Tibial nerve (tissue), 3 donors: ENCODE measurements at regions not wholly inside any gene's neighbourhood (a gene's known extent, or its start where the extent isn't known, plus 50 kb on each side); places are given as distances from the start of the nearest gene placed in this dataset.

Experiments
- CTCF ChIP-seq, 5 experiments: fragments of 200-600 bp in 3 of 5; fragments of 450-650 bp in 2 of 5; sonication (generic) in 3 of 5; IDR thresholded peaks; one replicate each; pipeline ENCODE4 v1.5.1; 2016 to 2019; ENCODE audit warnings: antibody characterized with exemption in 5 of 5, mild to moderate bottlenecking in 3 of 5, moderate library complexity in 2 of 5
- POLR2A ChIP-seq, 2 donors: fragments of 450-650 bp; IDR thresholded peaks; one replicate each; pipeline ENCODE4 v1.6.1; 2017; ENCODE audit warnings: antibody characterized with exemption in 2 of 2, mild to moderate bottlenecking in 2 of 2, moderate library complexity in 2 of 2

GRCh38 chr21:28867401-28867800, 125.3 kb downstream of the LTN1 start:
- TF ChIP-seq CTCF (IDR thresholded peaks at IDR 0.05) (no peak), POLR2A (IDR thresholded peaks at IDR 0.05) (no peak)
